GM18951 (cell line): ENCODE measurements at regions not wholly inside any gene's neighbourhood (a gene's known extent, or its start where the extent isn't known, plus 50 kb on each side); places are given as distances from the start of the nearest gene placed in this dataset.
"Not testable (repeated sequence)": the region's sequence is repeated elsewhere in the genome, so short reads cannot be mapped to it uniquely, and the experiment has no call there.

Source experiments
- POLR2A ChIP-seq: IDR thresholded peaks from 4 replicates; pipeline ENCODE4 v1.6.1; 2011; ENCODE audit warnings: mild to moderate bottlenecking; ENCODE audit not compliant: insufficient read length, insufficient read depth; ENCODE audit errors: extremely low read depth
- in situ Hi-C: fragments of 300-500 bp; cut with MboI; formaldehyde crosslinking; loops from one replicate; pipeline ENCODE4 v1.12.0; 2022; ENCODE audit warnings: low sequenced_read_pairs, mixed read lengths, inconsistent platforms; ENCODE audit not compliant: unreplicated experiment

DNA sequence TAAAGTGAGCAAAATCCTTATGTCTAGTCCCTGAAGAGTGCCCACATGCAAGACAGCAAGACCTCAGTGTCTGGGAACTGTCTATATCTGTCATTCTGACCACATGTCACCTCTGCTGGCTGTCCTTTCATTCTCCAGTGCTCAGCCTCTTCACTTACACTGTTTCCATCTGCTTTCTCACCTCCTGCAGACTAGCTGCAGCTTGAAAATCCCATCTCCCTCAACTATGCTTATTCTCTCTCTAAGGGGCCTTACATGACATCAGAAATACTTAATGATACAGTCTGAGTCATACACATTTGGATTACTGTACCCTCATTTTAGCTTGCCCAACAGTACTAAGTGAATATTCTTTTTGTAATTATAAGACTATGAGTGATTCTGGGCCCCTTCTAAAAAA, 587.8 kb downstream of the EPM2A start:
- no peak for TF ChIP-seq POLR2A
- in situ Hi-C loops: no loop called here

DNA sequence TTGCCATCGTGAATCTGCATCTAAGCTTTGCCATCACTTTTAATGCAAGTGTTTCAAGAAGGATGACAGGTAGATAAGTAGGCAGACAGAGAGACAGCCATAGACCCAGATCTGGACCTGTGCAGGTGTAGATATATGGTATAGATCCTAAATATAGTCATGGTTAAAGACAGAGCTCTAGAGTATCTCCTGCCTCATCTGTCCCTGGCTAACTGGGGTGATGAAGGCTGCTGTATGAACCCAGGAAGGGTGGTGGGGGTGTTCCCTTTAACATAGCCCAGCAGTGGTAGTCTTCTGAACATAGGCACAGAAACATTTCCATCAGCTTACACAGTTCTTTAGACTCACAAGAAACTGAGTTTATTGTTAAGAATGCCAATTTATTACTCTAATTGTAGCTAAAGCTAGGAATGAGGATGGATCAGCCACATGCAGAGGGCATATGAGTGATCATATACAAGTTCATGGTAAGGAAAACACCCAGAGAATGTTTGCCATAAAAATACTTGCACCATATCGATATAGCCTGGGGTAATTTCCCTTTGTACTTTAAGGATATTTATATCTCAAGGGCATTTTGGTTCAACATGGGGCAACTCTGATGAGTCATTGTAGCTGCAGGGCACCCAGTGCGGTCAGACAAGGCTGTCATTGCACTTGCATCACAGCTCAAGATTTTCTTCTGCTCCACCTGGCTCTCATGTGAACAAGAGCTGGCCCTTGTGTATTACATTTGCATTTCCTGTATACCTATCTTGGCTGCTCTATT, 587.2 kb downstream of the EPM2A start:
- TF ChIP-seq POLR2A: no peak
- in situ Hi-C loops: no loop called here

DNA sequence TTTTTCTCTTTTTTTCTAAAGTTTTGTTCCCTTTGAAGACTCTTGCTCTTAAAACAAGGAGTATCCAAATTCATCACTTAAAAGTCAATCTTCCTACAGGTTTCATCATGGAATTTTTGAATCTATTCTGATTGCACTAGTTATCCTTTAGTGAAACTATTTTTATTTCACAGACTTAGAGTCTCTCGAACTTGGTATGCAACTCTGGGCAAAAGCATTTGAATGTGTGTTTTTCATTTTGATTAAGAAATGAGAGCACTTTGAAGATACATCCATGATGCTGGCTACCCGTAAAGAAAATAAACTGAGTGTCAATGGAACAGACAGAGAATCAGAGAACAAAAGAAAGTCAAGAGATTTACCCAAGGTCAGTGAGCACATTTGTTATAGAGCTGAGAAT, 586.5 kb downstream of the EPM2A start:
- in situ Hi-C loops: no loop called here
- no peak for TF ChIP-seq POLR2A

DNA sequence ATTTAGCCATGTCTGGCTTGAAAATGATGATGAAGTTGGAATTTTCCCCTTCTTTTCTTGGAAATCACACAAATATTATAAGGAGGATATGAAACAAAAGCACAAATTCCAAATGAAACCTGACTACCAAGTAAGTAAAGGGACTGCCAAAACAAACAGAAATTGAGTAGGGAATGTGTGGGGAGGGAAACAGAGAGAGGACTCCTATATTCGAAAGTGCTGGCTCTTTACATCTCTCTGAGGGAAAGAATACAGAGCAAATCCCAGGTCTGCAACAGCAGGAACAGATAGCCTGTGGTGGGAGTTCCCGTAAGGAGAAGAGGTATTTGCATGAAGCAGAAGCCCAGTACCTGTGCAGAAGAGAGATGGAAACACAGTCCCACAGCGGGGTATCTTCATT, 583.7 kb downstream of the EPM2A start:
- in situ Hi-C loops: no loop called here
- no peak for TF ChIP-seq POLR2A

DNA sequence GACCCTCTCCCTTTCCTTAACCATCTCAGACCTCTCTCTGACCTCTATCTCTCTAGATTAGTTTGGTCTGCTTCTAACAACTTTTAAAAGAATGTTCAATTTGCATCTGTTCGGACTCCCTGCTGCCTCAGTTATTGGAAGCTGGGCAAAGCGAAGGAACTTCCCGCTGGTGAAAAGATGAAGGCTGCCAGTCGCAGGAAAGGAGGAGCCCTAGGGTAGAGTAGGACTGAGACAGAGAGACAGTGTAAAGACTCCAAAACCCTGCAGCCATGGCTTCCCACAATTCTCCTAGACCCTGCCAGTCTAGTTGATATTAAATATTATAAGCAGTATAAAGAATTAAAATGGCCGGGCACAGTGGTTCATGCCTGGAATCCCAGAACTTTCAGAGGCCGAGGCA, 581.8 kb downstream of the EPM2A start:
- no peak for TF ChIP-seq POLR2A
- in situ Hi-C loops: no loop called here

DNA sequence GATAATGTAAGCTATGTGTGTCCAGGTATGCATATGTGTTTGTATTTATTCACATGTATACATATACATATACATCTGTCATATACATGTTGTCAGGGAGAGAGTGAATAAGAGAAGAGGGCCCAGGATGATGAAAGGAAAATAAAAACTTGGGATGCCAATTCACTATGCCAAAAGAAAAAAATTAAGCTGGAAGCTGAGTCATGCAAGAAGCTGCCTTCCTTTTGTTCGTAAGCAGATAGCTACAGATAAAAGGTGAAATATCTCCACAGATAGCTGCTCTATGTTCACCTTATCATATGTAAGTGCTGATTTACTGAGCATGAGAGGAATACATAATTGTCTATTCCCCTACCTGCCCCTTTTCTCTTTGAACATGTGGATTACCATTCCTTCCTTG, 579.9 kb downstream of the EPM2A start:
- TF ChIP-seq POLR2A: no peak
- in situ Hi-C loops: no loop called here

DNA sequence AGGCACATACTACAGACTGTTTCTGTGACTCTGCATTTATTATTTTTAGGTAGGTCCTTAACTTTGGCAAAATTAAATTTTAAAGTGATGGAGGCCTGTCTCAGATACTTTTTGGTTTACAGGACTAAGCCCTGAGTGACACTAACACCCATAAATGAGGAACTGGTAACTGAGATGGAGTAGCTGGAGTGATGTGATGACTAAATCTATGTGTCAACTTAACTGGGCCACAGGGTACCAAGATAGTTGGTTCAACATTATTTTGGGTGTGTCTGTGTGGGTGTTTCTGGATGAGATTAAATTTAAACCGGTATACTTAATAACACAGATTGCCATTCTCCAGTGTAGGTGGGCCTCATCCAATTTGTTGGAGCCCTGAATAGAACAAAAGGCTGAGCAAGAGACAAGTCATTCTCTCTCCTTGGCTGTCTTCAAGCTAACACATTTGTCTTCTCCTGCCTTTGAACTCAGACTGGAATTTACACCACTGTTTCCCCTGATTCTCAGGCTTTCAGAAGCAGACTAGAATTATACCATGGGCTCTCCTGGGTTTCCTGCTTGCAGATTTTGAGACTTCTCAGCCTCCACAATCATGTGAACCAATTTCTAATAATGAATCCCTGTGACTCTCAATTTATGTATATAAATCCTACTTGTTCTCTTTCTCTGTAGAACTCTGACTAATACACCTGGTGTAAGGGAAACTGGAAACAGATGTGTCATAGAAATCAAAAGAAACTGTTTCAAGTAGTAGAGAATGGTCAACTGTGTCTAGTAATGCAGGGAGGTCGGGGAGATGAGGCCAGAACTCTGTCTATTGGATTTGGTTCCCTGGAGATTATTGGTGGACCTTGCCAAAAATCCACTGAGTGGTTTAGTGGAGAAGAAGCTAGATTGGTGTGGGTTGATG, 579.2 kb downstream of the EPM2A start:
- in situ Hi-C loops: no loop called here
- TF ChIP-seq POLR2A: no peak

DNA sequence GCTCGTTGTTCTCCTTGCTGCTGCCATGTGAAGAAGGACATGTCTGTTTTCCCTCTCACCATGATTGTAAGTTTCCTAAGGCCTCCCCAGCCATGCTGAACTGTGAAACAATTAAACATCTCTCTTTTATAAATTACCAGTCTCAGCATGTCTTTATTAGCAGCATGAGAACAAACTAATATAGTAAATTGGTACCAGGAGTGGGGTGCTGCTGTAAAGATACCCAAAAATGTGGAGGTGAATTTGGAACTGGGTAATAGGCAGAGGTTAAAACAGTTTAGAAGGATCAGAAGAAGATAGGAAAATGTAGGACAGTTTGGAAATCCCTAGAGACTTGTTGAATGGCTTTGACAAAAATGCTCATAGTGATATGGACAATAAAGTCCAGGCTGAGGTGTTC, 576.7 kb downstream of the EPM2A start:
- in situ Hi-C loops: not testable (repeated sequence)

DNA sequence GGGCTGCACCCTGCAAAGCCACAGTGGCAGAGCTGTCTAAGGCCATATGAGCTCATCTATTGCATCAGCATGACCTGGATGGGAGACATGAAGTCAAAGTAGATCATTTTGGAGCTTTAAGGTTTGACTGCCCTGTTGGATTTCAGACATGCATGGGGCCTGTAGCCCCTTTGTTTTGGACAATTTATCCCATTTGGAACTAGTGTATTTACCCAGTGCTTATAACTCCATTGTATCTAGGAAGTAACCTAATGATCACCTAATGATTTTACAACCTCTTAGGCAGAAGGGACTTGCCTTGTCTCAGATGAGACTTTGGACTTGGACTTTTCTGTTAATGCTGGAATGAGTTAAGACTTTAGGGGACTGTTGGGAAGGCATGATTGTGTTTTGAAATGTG, 575.4 kb downstream of the EPM2A start:
- TF ChIP-seq POLR2A: no peak
- in situ Hi-C loops: no loop called here

DNA sequence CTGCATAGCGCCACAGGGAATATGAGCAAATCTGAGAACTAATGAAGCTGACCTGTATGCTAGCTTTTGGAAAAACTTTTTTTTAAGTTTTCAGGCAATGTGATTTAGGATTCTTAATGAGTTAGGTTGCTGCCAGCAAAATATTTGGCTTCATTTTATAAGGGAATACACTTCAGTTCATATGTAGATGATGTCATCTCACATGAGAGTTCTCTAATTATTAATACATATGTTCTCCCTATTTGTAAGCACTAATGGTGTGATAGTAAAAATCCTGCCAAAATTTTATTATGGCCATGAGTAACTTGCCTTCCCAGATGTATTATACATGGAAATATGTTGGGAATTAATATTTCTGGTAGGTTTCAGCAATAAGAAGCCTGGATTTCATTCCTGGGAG, 573.8 kb downstream of the EPM2A start:
- in situ Hi-C loops: no loop called here
- TF ChIP-seq POLR2A: no peak

DNA sequence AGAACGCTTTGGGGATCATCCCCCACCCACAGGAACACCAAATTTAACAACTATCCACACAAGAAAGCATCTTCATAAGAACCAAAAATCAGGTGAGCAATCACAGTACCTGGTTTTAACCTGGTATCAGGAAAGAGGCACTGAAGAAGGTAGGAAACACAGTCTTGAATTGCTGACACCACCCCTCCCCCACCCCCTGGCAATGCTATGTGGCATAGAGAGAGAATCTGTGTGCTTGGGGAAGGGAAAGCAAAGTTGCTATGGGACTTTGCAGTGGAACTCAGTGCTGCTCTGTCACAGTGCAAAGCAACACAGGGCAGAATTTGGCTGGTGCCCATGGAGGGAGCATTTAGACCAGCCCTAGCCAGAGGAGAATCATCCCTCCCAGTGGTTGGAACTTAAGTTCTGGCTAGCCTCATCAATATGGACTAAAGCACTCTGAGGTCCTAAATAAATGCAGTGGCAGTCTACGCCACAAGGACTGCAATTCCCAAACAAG, 565.5 kb downstream of the EPM2A start:
- no peak for TF ChIP-seq POLR2A
- in situ Hi-C loops: no loop called here

DNA sequence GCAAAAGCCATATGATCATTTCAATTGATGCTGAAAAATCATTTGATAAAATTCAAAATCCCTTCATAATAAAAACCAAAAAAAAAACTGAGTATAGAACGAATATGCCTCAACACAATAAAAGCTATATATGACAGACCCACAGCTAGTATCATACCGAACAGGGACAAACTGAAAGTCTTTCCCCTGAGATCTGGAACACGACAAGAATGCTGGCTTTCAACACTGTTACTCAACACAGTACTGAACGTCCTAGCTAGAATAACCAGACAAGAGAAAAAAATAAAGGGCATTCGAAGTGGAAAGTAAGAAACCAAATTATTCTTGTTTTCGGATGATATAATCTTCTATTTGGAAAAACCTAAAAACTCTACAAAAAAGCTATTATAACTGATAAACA, 559.9 kb downstream of the EPM2A start:
- in situ Hi-C loops: no loop called here
- TF ChIP-seq POLR2A: no peak

DNA sequence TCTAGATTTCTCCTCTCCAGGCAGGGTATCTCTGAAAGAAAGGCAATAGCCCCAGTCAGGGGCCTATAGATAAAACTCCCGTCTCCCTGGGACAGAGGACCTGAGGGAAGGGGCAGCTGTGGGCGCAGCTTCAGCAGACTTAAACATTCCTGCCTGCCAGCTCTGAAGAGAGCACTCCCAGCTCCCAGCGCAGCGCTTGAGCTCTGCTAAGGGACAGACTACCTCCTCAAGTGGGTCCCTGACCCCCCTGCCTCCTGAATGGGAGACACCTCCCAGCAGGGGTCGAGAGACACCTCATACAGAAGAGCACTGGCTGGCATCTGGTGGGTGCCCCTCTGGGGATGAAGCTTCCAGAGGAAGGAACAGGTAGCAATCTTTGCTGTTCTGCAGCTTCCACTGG, 556.9 kb downstream of the EPM2A start:
- in situ Hi-C loops: no loop called here

DNA sequence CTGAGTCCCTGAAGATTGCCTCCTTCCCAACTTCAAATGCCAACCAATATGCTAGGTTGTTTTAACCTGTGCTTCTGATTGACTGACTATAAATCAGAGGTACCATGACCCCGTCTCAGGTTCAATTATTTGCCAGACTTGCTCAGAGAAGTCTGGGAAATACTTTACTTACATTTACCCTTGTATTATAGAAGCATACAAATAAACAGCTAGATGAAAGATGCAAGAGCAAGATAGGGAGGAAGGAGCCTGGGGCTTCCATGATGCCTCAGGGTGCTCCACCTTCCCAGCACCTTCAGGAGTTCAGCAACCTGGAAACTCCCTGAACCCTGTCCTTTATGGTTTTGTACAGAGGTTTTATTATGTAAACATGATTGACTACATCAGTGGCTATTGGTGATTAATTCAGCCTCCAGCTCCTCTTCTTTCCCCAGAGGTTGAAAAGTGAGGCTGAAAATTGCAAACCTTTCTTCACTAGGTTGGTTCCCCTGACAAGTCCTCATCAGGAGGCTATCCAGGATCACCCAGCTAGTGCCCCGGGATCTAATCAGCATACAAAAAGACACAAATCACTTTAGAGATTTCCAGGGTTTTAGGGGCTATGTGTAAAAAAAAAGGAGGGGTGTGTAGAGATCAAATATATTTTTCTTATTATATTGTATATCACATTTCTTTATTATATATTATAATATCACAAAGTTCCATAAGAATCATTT, 547.7 kb downstream of the EPM2A start:
- no peak for TF ChIP-seq POLR2A
- in situ Hi-C loops: no loop called here

More for the DNA sequence above, 556.9 kb downstream of the EPM2A start:
- TF ChIP-seq POLR2A: no peak

DNA sequence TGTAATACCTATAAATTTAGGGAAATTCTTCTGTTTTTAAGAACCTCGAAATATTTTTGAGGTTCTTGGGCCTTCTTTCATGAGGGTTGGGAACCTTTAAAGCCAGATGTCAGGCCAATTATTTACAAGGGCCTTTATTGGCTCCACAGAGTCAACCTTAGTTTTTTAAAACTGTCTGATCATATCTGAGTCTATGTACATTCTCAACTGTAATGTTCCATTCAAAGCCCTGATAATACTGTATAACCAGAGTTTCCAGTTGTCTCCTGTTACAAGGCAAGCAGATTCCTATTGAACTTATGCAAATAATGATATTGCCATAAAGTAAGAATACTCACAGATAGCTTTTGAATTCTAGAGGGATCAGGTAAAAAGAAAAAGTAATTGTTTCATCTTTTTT, 545.5 kb downstream of the EPM2A start:
- in situ Hi-C loops: no loop called here
- no peak for TF ChIP-seq POLR2A
